ENCODE measurements at regions not wholly inside any gene's neighbourhood (a gene's known extent, or its start where the extent isn't known, plus 50 kb on each side); places are given as distances from the start of the nearest gene placed in this dataset.

DNA sequence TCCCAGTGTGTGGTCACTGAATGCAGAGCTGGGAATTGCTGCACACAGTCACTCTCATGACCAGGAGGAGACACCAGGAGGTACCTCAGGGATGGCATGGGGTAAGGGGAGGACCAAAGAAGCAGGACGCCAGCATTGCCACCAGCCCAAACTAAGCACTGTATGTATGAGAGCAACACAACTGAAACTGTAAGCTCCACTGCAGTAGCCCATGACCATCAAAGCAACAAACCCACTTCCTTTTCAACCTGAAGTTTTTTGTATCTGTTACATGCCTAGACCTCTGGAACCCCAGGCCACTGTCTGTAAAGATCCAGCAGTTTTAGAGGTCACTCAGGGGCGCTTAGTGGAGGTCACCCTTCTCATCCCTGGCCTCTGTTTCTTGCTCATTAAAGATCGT is 164.3 kb downstream of the SETD4 start:
- no peak for TF ChIP-seq CREB1 (IDR thresholded peaks at IDR 0.05; ENCODE audit: low read depth)
- no peak for TF ChIP-seq TAF1 (IDR thresholded peaks at IDR 0.05; ENCODE audit: low read depth)
- no peak for TF ChIP-seq TEAD4 (IDR thresholded peaks at IDR 0.05)
- TF ChIP-seq CEBPB (IDR thresholded peaks at IDR 0.05), result no peak
- TF ChIP-seq USF1 (IDR thresholded peaks at IDR 0.05), result no peak
- TF ChIP-seq, protein P1, sequence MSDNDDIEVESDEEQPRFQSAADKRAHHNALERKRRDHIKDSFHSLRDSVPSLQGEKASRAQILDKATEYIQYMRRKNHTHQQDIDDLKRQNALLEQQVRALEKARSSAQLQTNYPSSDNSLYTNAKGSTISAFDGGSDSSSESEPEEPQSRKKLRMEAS (IDR thresholded peaks at IDR 0.05), result no peak
- no peak for TF ChIP-seq EP300 (IDR thresholded peaks at IDR 0.05; ENCODE audit: borderline replicate concordance)
- TF ChIP-seq, protein P2, sequence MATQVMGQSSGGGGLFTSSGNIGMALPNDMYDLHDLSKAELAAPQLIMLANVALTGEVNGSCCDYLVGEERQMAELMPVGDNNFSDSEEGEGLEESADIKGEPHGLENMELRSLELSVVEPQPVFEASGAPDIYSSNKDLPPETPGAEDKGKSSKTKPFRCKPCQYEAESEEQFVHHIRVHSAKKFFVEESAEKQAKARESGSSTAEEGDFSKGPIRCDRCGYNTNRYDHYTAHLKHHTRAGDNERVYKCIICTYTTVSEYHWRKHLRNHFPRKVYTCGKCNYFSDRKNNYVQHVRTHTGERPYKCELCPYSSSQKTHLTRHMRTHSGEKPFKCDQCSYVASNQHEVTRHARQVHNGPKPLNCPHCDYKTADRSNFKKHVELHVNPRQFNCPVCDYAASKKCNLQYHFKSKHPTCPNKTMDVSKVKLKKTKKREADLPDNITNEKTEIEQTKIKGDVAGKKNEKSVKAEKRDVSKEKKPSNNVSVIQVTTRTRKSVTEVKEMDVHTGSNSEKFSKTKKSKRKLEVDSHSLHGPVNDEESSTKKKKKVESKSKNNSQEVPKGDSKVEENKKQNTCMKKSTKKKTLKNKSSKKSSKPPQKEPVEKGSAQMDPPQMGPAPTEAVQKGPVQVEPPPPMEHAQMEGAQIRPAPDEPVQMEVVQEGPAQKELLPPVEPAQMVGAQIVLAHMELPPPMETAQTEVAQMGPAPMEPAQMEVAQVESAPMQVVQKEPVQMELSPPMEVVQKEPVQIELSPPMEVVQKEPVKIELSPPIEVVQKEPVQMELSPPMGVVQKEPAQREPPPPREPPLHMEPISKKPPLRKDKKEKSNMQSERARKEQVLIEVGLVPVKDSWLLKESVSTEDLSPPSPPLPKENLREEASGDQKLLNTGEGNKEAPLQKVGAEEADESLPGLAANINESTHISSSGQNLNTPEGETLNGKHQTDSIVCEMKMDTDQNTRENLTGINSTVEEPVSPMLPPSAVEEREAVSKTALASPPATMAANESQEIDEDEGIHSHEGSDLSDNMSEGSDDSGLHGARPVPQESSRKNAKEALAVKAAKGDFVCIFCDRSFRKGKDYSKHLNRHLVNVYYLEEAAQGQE (IDR thresholded peaks at IDR 0.05; ENCODE audit: low read depth), result no peak
- no peak for TF ChIP-seq NFIC (IDR thresholded peaks at IDR 0.05)
- TF ChIP-seq EGR1 (IDR thresholded peaks at IDR 0.05), result no peak

All from Ishikawa (cell line).